ENCODE measurements at regions not wholly inside any gene's neighbourhood (a gene's known extent, or its start where the extent isn't known, plus 50 kb on each side); places are given as distances from the start of the nearest gene placed in this dataset.

DNA sequence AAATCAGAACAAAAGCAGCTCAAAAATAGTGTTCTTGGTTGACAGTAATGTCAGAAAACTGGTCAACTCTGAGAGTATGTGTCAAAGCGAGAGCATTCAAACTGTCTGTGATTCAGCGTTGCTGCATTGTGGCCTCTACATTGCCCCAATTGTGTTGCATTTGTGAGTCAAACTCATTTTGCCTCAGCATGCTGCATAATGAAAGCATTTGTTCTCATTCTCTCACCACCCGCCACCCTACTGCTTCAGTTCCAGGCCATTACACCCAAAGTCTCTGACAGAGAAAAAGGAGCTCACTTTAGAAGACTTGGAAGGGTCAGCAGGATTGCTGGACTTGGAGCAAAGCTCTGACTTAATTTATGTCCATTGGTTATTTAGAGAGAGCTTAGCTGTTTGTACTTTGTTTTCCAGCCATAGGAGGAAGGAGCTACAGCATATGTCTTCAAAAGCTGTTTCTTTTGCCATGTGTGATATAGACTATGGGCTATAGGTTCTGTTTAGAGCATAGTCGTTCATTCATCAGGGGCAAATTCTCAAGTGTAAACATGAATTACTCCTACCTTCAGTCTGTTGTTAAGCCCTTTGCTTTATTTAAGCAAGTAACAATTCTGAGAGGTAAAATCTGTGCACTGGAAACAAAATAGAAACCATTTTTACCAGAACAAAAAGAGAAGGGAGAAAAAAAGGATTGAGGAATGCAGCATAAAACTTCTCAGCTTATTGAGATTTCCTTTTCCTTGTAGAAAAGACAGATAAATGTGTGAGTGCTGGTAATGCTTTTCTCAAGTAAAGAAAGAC lies 153.4 kb upstream of the ANK2 start:
- intact Hi-C loops (cut with DNase I), result no loop called here
- no peak for DNase-seq
- Histone ChIP-seq H3K4me3 (no peak overlapping the region), H3K9me3 (replicated peaks in 1 of 3) (no peaks in the 10 kb centered on the region), H3K27ac (no peak overlapping the region), H3K27me3 (no peaks in the 10 kb centered on the region), H3K4me1 (replicated peaks in 1 of 2) (no peaks in the 10 kb centered on the region), H3K36me3 (replicated peaks in 1 of 2) (no peaks in the 10 kb centered on the region)
- TF ChIP-seq, protein P1, sequence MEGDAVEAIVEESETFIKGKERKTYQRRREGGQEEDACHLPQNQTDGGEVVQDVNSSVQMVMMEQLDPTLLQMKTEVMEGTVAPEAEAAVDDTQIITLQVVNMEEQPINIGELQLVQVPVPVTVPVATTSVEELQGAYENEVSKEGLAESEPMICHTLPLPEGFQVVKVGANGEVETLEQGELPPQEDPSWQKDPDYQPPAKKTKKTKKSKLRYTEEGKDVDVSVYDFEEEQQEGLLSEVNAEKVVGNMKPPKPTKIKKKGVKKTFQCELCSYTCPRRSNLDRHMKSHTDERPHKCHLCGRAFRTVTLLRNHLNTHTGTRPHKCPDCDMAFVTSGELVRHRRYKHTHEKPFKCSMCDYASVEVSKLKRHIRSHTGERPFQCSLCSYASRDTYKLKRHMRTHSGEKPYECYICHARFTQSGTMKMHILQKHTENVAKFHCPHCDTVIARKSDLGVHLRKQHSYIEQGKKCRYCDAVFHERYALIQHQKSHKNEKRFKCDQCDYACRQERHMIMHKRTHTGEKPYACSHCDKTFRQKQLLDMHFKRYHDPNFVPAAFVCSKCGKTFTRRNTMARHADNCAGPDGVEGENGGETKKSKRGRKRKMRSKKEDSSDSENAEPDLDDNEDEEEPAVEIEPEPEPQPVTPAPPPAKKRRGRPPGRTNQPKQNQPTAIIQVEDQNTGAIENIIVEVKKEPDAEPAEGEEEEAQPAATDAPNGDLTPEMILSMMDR (IDR thresholded peaks at IDR 0.05), result no peak
- no peak for TF ChIP-seq POLR2A (IDR thresholded peaks at IDR 0.05)
- WGBS, 4 donors, result 67 to 78% (median 73%) methylated on average over 4 of the region's 4 CpGs

DNA sequence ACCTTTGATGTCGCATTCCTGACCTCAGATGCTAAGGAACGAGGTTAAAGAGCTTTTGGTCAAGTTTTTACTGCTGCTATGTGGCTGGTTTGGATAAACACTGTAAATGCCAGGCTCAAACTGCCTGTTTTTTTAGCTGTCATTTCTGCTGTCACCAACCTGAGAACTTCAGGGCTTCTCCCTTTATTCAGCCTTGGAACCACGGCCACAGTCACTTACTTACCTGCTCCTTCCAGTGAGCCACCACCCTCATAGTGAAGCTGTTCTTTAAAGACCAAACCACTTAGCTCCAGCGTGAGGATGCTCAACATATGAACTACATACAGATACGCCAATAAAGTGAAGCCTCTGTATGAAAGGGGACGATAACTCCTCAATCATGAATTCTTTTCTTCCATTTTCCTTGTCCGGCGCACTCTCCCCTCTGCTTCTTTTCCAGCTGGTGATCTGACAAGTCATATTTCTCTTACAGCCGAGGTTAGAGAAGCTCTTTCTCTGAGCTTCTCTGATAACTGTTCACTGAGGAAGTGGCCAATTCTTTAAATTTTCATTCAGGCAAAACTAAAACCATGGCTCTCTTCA lies 152.8 kb upstream of the ANK2 start:
- no peak overlapping the region for H3K4me3 ChIP-seq
- no peaks in the 10 kb centered on the region for H3K27me3 ChIP-seq
- no peaks in the 10 kb centered on the region for H3K4me1 ChIP-seq (replicated peaks in 1 of 2)
- no peaks in the 10 kb centered on the region for H3K36me3 ChIP-seq (replicated peaks in 1 of 2)
- DNase-seq, result no peak
- intact Hi-C loops (cut with DNase I), result no loop called here
- H3K27ac ChIP-seq, result no peak overlapping the region
- 55 to 61% (median 58%) methylated on average over 9 of the region's 9 CpGs for WGBS, 4 donors
- H3K9me3 ChIP-seq (replicated peaks in 1 of 3), result no peaks in the 10 kb centered on the region
- no peak for TF ChIP-seq POLR2A (IDR thresholded peaks at IDR 0.05)
- TF ChIP-seq, protein P1 (IDR thresholded peaks at IDR 0.05), result no peak

DNA sequence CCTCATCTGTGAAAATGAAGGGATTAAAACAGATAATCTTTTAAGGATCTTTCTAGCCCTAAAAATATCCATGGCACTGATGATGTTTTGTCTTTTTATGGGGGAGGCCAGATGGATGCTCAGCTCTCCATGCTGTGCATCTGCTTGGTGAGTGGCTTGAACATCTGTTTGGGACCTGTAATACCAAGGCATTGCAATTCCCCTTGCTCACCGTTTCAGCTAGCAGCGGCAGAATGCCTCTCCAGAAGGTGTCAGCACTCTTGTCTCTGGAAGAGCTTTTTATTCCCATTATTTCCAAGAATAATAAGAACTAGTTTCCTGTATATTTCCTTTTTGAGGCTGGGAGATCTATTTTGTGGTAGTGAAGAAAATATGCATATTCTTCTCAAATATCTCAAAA lies 151.9 kb upstream of the ANK2 start:
- DNase-seq, result no peak
- H3K27me3 ChIP-seq, result no peaks in the 10 kb centered on the region
- no peaks in the 10 kb centered on the region for H3K36me3 ChIP-seq (replicated peaks in 1 of 2)
- no peaks in the 10 kb centered on the region for H3K9me3 ChIP-seq (replicated peaks in 1 of 3)
- TF ChIP-seq POLR2A (IDR thresholded peaks at IDR 0.05), result no peak
- TF ChIP-seq, protein P1 (IDR thresholded peaks at IDR 0.05), result no peak
- WGBS, 4 donors, result 46 to 56% (median 50%) methylated on average over 2 of the region's 2 CpGs
- no peaks in the 10 kb centered on the region for H3K4me1 ChIP-seq (replicated peaks in 1 of 2)
- no peak overlapping the region for H3K4me3 ChIP-seq
- intact Hi-C loops (cut with DNase I), result no loop called here
- H3K27ac ChIP-seq, result no peak overlapping the region

DNA sequence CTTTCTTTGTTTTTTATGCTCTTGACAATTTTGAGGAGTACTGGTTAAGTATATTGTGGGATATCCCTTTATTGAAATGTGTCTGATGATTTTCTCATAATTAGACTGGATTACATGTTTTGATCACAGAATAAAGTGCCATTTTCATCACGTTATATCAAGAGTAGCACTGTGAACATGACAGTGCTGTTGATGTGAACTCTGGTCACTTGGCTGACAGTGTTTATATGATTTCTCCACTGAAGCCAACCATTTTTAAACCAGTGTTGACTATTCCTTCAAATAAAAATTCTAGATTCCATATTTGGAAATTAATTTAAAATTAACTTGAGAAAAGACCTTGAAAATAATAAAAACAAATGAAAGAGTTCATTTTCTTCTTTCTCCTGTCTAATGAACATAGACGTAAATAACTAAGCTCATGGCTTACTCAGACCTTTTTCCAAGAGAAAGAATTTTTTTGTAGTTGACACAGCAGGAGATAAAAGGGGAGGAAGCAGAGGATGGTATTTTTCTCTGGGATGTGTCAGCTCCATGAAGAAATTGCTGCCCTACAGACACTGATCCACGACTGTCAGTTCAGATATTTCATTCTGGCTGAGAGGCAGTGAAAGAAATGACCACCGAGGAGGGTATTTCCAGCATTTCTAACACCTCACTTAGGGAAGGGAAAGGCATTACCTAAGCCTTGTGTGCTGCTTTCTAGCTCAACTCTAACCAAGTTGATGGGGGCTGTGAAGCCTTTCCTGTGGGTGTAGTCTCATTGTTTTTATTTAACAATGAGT lies 150.9 kb upstream of the ANK2 start:
- 43 to 59% (median 56%) methylated on average over 4 of the region's 4 CpGs for WGBS, 4 donors
- Histone ChIP-seq H3K36me3 (replicated peaks in 1 of 2) (no peaks in the 10 kb centered on the region), H3K4me3 (no peak overlapping the region), H3K9me3 (replicated peaks in 1 of 3) (no peaks in the 10 kb centered on the region), H3K4me1 (replicated peaks in 1 of 2) (no peaks in the 10 kb centered on the region), H3K27ac (no peak overlapping the region), H3K27me3 (no peaks in the 10 kb centered on the region)
- TF ChIP-seq, protein P1 (IDR thresholded peaks at IDR 0.05), result no peak
- TF ChIP-seq POLR2A (IDR thresholded peaks at IDR 0.05), result no peak
- DNase-seq, result no peak
- intact Hi-C loops (cut with DNase I), result no loop called here

Measured in adrenal gland (tissue), 9 donors.